Stimulated activated naive CD8-positive, alpha-beta T cell treated with anti-CD3 and anti-CD28 coated beads, Interleukin-15, amount 100 ng/mL, for 72 hours (primary cell): ENCODE measurements at regions not wholly inside any gene's neighbourhood (a gene's known extent, or its start where the extent isn't known, plus 50 kb on each side); places are given as distances from the start of the nearest gene placed in this dataset.

ENCODE experiments used
- ATAC-seq: fragments of 150-1000 bp; cut with Tn5 transposase; 2 replicates; pipeline ENCODE4 v1.10.0; 2021; ENCODE audit warnings: mild to moderate bottlenecking, moderate library complexity
- DNase-seq, 2 donors: peaks; one replicate each; pipeline ENCODE4 v3.0.0; 2021 to 2022
- H3K27ac Mint-ChIP-seq, 2 donors: one replicate each; pipeline ENCODE4 v1.8.0; 2022; ENCODE audit warnings: mild to moderate bottlenecking in 2 of 2, mixed read lengths in 2 of 2, moderate library complexity in 2 of 2
- H3K27me3 Mint-ChIP-seq: one replicate; pipeline ENCODE4 v1.8.0; 2022; ENCODE audit warnings: mixed read lengths
- H3K4me1 Mint-ChIP-seq: one replicate; pipeline ENCODE4 v1.8.0; 2022; ENCODE audit warnings: mild to moderate bottlenecking, mixed read lengths
- H3K4me3 Mint-ChIP-seq, 2 donors: one replicate each; pipeline ENCODE4 v1.8.0; 2022; ENCODE audit warnings: mild to moderate bottlenecking in 2 of 2, mixed read lengths in 2 of 2, moderate library complexity in 1 of 2
- H3K9me3 Mint-ChIP-seq, 2 donors: one replicate each; pipeline ENCODE4 v1.8.0; 2022; ENCODE audit warnings: mixed read lengths in 2 of 2

- Mint-ChIP-seq H3K4me1 (no peaks in the 10 kb centered on the region), H3K27me3 (no peaks in the 10 kb centered on the region), H3K27ac (no peak overlapping the region), H3K4me3 (no peak overlapping the region), H3K9me3 (peaks cover 0 to 9% of the 10 kb centered on the region in 2 donors)
- ATAC-seq (no peak), DNase-seq (no peak)
Measured at GRCh38 chr7:115693779-115694178, 336.8 kb downstream of the TFEC start.

GRCh38 chr7:115689941-115690340 lies 340.6 kb downstream of the TFEC start:
- H3K9me3 Mint-ChIP-seq: peaks cover 0 to 9% of the 10 kb centered on the region in 2 donors
- ATAC-seq (no peak), DNase-seq (no peak)
- peak overlapping the region in 1 of 2 donors; percentile 52 for H3K27ac Mint-ChIP-seq
- H3K4me3 Mint-ChIP-seq: no peak overlapping the region
- H3K4me1 Mint-ChIP-seq: no peaks in the 10 kb centered on the region
- no peaks in the 10 kb centered on the region for H3K27me3 Mint-ChIP-seq

- Mint-ChIP-seq H3K27me3 (no peaks in the 10 kb centered on the region), H3K4me3 (no peak overlapping the region), H3K9me3 (no peaks in the 10 kb centered on the region), H3K27ac (no peak overlapping the region), H3K4me1 (no peaks in the 10 kb centered on the region)
- ATAC-seq: no peak
- no peak for DNase-seq
Measured at GRCh38 chr7:115683093-115683492, 347.5 kb downstream of the TFEC start.

- Mint-ChIP-seq H3K4me3 (no peak overlapping the region), H3K27me3 (no peaks in the 10 kb centered on the region), H3K27ac (no peak overlapping the region), H3K9me3 (no peaks in the 10 kb centered on the region), H3K4me1 (no peaks in the 10 kb centered on the region)
- ATAC-seq (no peak), DNase-seq (no peak)
Measured at GRCh38 chr7:115682507-115682906, 348.1 kb downstream of the TFEC start.

GRCh38 chr7:115680921-115681320 lies 349.6 kb downstream of the TFEC start:
- Mint-ChIP-seq H3K4me1 (no peaks in the 10 kb centered on the region), H3K27me3 (no peaks in the 10 kb centered on the region), H3K9me3 (no peaks in the 10 kb centered on the region), H3K27ac (no peak overlapping the region), H3K4me3 (no peak overlapping the region)
- DNase-seq (no peak), ATAC-seq (no peak)

GRCh38 chr7:115679976-115680375 lies 350.6 kb downstream of the TFEC start:
- Mint-ChIP-seq H3K27me3 (no peaks in the 10 kb centered on the region), H3K4me1 (no peaks in the 10 kb centered on the region), H3K9me3 (no peaks in the 10 kb centered on the region), H3K4me3 (no peak overlapping the region), H3K27ac (no peak overlapping the region)
- ATAC-seq (no peak), DNase-seq (no peak)

- Mint-ChIP-seq H3K4me1 (no peaks in the 10 kb centered on the region), H3K4me3 (no peak overlapping the region), H3K9me3 (no peaks in the 10 kb centered on the region), H3K27me3 (no peaks in the 10 kb centered on the region), H3K27ac (no peak overlapping the region)
- ATAC-seq: no peak
- DNase-seq: no peak
Measured at GRCh38 chr7:115679423-115679822, 351.1 kb downstream of the TFEC start.

- DNase-seq (no peak), ATAC-seq (no peak)
- H3K27me3 Mint-ChIP-seq: no peaks in the 10 kb centered on the region
- no peak overlapping the region for H3K27ac Mint-ChIP-seq
- no peaks in the 10 kb centered on the region for H3K4me1 Mint-ChIP-seq
- no peaks in the 10 kb centered on the region for H3K9me3 Mint-ChIP-seq
- H3K4me3 Mint-ChIP-seq: no peak overlapping the region
Measured at GRCh38 chr7:115678086-115678982, 352.2 kb downstream of the TFEC start.

- Mint-ChIP-seq H3K4me3 (no peak overlapping the region), H3K27me3 (no peaks in the 10 kb centered on the region), H3K9me3 (no peaks in the 10 kb centered on the region), H3K4me1 (no peaks in the 10 kb centered on the region), H3K27ac (no peak overlapping the region)
- no peak for ATAC-seq
- no peak for DNase-seq
Measured at GRCh38 chr7:115676707-115677106, 353.9 kb downstream of the TFEC start.

GRCh38 chr7:115676080-115676479 lies 354.5 kb downstream of the TFEC start:
- H3K9me3 Mint-ChIP-seq: no peaks in the 10 kb centered on the region
- ATAC-seq (no peak), DNase-seq (no peak)
- no peak overlapping the region for H3K27ac Mint-ChIP-seq
- H3K4me3 Mint-ChIP-seq: no peak overlapping the region
- H3K27me3 Mint-ChIP-seq: no peaks in the 10 kb centered on the region
- H3K4me1 Mint-ChIP-seq: no peaks in the 10 kb centered on the region

- DNase-seq: no peak
- no peak for ATAC-seq
- H3K27ac Mint-ChIP-seq: no peak overlapping the region
- H3K4me3 Mint-ChIP-seq: no peak overlapping the region
- H3K4me1 Mint-ChIP-seq: no peaks in the 10 kb centered on the region
- H3K9me3 Mint-ChIP-seq: no peaks in the 10 kb centered on the region
- H3K27me3 Mint-ChIP-seq: no peaks in the 10 kb centered on the region
Measured at GRCh38 chr7:115674467-115675024, 356.0 kb downstream of the TFEC start.

- H3K4me3 Mint-ChIP-seq: no peak overlapping the region
- no peaks in the 10 kb centered on the region for H3K4me1 Mint-ChIP-seq
- DNase-seq (no peak), ATAC-seq (no peak)
- H3K27me3 Mint-ChIP-seq: no peaks in the 10 kb centered on the region
- H3K9me3 Mint-ChIP-seq: no peaks in the 10 kb centered on the region
- no peak overlapping the region for H3K27ac Mint-ChIP-seq
Measured at GRCh38 chr7:115672024-115672423, 358.5 kb downstream of the TFEC start.

GRCh38 chr7:115662676-115663075 lies 367.9 kb downstream of the TFEC start:
- peaks cover 0 to 10% of the 10 kb centered on the region in 2 donors for H3K9me3 Mint-ChIP-seq
- DNase-seq (no peak), ATAC-seq (no peak)

GRCh38 chr7:115662120-115662519 lies 368.4 kb downstream of the TFEC start:
- Mint-ChIP-seq H3K4me1 (no peaks in the 10 kb centered on the region), H3K27ac (no peak overlapping the region), H3K27me3 (no peaks in the 10 kb centered on the region), H3K4me3 (no peak overlapping the region), H3K9me3 (peaks cover 0 to 10% of the 10 kb centered on the region in 2 donors)
- DNase-seq: no peak
- ATAC-seq: no peak

More at GRCh38 chr7:115662676-115663075, 367.9 kb downstream of the TFEC start:
- H3K27me3 Mint-ChIP-seq: no peaks in the 10 kb centered on the region
- H3K4me3 Mint-ChIP-seq: no peak overlapping the region
- H3K27ac Mint-ChIP-seq: no peak overlapping the region
- H3K4me1 Mint-ChIP-seq: no peaks in the 10 kb centered on the region

- ATAC-seq: no peak
- H3K4me1 Mint-ChIP-seq: no peaks in the 10 kb centered on the region
- peaks cover 0 to 10% of the 10 kb centered on the region in 2 donors for H3K9me3 Mint-ChIP-seq
- DNase-seq: no peak
- H3K27me3 Mint-ChIP-seq: no peaks in the 10 kb centered on the region
- H3K27ac Mint-ChIP-seq: no peak overlapping the region
- H3K4me3 Mint-ChIP-seq: no peak overlapping the region
Measured at GRCh38 chr7:115658223-115658622, 372.3 kb downstream of the TFEC start.

GRCh38 chr7:115654384-115655214 lies 376.0 kb downstream of the TFEC start:
- DNase-seq: no peak
- no peak for ATAC-seq
- peaks cover 0 to 7% of the 10 kb centered on the region in 2 donors for H3K9me3 Mint-ChIP-seq
- no peak overlapping the region for H3K27ac Mint-ChIP-seq
- H3K4me3 Mint-ChIP-seq: no peak overlapping the region
- H3K4me1 Mint-ChIP-seq: no peaks in the 10 kb centered on the region
- H3K27me3 Mint-ChIP-seq: no peaks in the 10 kb centered on the region
